Activated CD4-positive, CD25-positive, alpha-beta regulatory T cell (primary cell): ENCODE measurements at regions not wholly inside any gene's neighbourhood (a gene's known extent, or its start where the extent isn't known, plus 50 kb on each side); places are given as distances from the start of the nearest gene placed in this dataset.

Experiments used
- DNase-seq, 4 experiments: peaks; one replicate each; lab custom pipeline; 2025; lab: John Stamatoyannopoulos, UW

DNA sequence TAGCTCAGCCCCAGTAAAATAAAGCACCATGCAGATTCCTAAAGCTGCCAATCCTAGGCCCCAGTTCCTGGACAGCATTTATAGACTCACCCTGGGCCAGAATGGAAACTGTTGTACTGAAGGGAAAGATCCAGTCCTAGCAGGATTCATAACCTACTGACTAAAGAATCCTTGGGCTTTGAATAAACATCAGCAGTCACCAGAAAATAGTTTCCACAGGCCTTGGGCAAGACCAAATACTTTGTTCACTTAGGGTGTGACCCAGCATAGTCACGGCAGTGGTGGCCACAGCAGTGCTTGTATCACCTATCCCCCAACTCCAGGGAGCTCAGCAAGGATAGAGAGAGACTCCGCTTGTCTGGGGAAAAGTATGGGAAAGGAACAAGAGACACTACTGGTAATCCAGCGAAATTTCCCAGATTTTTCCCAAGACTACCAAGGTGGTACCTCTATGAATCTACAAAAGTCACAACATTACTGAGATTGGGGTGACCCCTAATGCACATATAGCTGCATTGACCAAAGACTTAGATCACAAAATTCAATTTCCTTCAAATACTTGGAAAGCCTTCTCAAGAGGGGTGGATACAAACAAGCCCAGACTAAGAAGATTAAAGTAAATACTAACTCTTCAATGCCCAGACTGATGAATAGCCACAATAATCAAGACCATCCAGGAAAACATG, 748.1 kb upstream of the LRATD1 start:
- DNase-seq = no peak

- no peak for DNase-seq
These were observed 731.0 kb upstream of the LRATD1 start for GRCh38 chr2:13901526-13901925.

- DNase-seq = no peak
These were observed 726.7 kb upstream of the LRATD1 start for GRCh38 chr2:13905831-13906230.

- DNase-seq = no peak
These were observed 716.5 kb upstream of the LRATD1 start for GRCh38 chr2:13916066-13916465.

DNA sequence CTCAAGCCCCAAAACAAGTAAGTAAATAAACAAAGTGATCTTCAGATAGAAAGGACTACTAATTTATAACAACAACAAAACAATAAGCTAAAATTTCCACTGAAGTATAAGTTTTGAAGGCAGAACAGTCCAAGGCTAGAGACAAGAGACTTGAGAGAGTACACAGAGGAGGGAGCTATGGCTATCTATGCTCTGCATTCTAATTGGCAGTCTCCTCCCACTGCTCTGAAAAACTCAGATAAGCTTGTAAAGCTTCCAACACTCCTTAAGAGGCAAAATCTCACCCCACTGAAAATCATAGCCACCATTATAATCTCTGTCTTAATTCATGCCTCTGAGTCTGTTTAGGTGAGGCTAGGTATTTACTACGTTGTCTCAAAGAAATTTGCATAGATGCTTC, 714.6 kb upstream of the LRATD1 start:
- no peak for DNase-seq

- DNase-seq = no peak
These were observed 712.5 kb upstream of the LRATD1 start for GRCh38 chr2:13919981-13920382.

- no peak for DNase-seq
These were observed 711.3 kb upstream of the LRATD1 start for GRCh38 chr2:13921245-13921644.

GRCh38 chr2:13923823-13924222, 708.7 kb upstream of the LRATD1 start:
- no peak for DNase-seq

DNA sequence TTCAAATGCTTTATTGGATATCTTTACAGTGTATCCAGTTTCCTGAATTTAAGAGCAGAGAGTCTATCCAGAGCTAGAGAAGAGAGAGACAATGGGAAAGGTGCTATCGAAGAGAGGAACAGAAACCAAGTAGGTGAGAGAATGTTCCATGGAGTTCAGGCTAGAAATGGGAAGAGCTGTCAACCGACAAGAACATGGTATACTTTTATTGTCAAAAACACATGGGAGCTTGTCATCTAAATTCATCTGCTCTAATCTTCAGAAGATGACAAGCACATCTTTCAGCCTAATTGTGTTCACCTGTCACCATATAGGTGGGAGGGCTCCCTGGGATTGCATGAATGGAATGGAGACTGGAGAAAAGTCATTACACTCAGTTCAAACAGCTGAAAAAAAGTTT, 690.4 kb upstream of the LRATD1 start:
- DNase-seq = no peak

DNA sequence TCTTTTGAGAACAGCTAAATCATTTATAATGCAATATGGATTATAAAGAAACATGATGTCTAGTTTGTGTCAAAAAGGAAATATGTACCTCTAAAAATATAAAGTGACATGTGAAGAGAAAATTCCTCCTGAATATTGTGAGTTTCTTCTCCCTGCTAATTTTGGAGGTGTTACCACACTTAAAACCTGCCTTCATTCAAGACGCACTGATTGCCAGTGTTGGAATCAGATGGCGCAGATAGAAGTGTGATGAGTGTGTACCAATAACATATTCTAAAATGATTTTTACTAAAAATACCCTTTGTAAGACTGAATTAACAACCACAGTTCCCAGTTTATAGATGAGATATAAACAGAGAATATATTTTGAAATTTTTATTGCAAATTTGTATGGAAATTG, 681.8 kb upstream of the LRATD1 start:
- no peak for DNase-seq

- DNase-seq = no peak
These were observed 663.7 kb upstream of the LRATD1 start for GRCh38 chr2:13968811-13969210.

GRCh38 chr2:13986119-13986720, 646.3 kb upstream of the LRATD1 start:
- no peak for DNase-seq

- no peak for DNase-seq
These were observed 636.0 kb upstream of the LRATD1 start for GRCh38 chr2:13996527-13996926.

DNA sequence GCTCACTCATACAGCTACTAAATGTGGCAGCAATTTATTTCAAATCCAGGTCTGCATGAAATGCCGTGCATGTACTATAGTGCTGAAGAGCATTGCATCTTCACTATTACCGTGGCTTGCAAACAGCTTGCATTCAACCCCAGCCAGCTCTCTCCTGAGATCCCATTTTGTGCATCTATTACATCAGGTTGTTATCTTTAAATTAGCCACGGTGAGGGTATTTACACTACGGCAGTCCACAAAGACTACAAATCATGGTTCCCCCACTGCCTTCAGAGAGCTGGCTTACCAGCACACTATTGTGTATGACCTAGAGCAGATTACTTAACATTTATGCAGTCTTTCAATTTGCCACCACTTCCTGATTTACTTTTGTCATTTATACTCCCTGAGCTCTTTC, 621.3 kb upstream of the LRATD1 start:
- no peak for DNase-seq

- DNase-seq = no peak
These were observed 617.3 kb upstream of the LRATD1 start for GRCh38 chr2:14015113-14015630.

DNA sequence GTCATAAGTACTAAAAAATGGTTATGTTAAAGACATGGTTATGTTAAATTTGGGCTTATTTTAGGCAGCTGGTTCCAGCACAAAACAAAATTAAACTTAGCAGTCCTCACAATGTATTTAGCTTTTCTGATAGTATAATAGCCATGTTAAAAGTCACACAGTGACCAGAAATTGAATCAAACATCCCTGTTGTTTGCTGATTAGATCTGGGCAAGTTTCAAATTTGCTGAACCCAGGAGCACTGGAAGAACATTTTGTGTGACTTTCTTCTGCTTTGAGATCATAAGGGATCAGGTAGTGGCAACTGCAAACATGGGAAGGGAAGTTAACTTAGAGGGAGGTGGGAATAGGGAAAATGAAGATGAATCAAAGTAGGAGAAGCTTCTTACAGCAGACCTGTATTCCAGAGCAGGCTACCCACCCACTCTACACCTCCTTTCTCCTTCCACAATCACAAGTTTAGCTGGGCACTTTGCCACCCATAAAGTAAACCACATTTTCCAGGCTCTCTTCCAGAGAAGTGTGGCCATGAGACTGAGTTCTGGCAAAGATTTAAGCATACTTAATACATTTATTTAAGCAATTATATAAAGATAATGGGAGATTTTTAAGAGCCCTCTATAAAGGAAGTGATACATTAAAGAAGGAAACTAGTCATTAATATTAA, 616.1 kb upstream of the LRATD1 start:
- DNase-seq = no peak

- no peak for DNase-seq
These were observed 613.9 kb upstream of the LRATD1 start for GRCh38 chr2:14018620-14019019.

DNA sequence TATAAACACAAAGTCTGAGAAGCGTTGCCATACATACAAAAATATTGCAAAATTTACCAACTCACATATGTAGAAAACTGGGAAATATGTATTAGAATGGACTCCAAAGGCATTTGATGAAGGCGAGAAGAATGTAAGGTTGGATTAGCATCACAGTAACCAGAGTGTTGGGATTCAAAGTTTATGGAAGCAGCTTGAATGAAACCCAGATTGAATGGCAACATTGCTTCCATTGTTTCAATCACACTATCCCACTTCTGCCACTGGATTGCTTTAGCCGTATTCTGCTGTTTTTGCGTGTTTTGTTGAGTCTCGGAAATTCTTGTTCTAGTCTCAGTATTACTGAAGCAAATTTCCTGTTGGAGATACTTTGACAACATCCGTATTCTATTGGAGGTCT, 609.0 kb upstream of the LRATD1 start:
- no peak for DNase-seq

DNA sequence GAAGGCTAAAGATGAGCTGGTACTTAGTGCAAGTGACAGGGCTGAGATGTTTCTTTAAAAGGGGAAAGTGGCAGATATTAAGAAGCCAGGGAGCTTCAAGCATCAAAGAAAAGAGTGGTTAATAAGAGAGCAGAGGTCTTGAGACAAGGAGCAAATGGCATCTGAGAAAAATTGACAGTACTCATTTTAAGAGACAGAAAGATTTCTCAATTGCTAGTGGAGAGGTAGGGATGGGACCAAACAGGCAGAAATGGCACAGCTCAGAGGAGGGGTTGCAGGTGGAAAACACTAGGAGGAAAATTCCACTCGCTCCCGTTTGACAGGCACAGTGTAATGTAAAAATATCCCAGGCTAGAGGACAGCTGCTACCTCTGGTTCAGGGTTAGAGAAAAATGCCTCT, 593.4 kb upstream of the LRATD1 start:
- DNase-seq = no peak

DNA sequence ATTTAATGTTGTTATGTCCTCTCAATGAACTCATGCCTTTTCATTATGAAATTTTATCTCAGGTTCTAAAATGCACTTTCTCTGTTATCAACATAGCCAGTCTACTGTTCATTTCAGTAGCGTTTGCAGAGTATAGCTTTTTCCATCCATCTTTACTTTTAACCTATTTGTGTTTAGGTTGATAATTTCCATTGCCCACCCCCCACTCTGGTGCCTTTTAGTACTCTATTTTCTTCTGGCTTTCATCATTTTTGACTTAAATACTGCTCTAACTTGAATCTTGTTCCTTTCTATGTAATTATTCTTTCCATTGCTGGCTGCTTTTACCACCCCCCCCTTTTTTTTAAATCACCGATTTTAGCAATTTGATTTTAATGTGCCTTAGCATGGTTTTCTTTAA, 585.0 kb upstream of the LRATD1 start:
- DNase-seq = no peak

- DNase-seq = no peak
These were observed 581.1 kb upstream of the LRATD1 start for GRCh38 chr2:14051401-14051800.

DNA sequence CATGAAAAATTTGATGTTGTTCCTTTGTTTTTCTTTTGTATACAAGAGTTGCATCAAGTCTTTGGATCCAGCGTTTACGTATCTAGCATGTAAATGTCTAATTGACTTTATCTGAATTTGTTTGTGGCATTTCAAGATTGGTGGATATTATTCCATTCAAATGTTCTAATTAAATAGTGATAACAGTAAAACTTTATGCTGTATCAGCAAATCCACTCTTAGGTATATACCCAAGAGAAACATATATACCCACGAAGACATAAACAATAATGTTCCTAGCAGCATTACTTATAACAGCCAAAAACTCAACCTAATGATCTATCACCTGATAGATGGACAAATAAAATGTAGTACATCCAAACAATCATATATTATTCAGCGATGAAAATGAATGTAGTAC, 579.4 kb upstream of the LRATD1 start:
- no peak for DNase-seq

GRCh38 chr2:14064346-14064745, 568.2 kb upstream of the LRATD1 start:
- DNase-seq = no peak
